Hematopoietic multipotent progenitor cell treated with erythropoietin and hydrocortisone succinate and interleukin-3 and kit ligand, for 4 days (in vitro differentiated cells): ENCODE measurements at regions not wholly inside any gene's neighbourhood (a gene's known extent, or its start where the extent isn't known, plus 50 kb on each side); places are given as distances from the start of the nearest gene placed in this dataset.
"Not testable (repeated sequence)": the region's sequence is repeated elsewhere in the genome, so short reads cannot be mapped to it uniquely, and the experiment has no call there.

ENCODE experiments used
- DNase-seq: peaks from one replicate; pipeline ENCODE4 v3.0.0-alpha.2; 2015

DNA sequence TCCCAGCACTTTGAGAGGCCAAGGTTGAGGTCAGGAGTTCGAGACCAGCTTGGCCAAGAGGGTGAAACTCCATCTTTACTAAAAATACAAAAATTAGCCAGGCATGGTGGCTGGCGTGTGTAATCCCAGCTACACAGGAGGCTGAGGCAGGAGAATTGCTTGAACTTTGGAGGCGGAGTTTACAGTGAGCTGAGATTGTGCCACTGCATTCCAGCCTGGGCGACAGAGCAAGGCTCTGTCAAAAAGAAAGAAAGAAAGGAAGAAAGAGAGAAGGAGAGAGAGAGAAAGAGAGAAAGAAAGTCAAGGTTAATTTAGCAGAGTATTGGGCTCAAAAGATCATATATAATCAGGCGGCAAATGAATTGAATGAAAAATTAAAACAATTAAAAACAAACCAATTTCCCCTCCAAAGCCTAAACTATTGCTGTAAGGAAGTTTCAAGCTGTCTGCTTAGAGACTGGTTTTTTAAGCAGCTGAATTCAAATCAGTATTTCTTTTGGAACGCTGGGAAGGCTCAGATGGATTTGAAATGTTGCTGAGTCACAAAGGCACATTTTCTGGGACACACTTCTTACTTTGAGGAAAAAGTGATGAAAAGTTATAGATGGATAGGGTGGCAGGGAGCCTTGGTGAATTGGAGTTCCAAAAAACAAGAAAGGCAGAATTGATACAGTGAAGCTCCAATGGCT lies 81.3 kb upstream of the BHLHE40 start:
- DNase-seq = no peak

- DNase-seq = peak; percentile 69
These were observed 80.6 kb upstream of the BHLHE40 start for GRCh38 chr3:4898454-4899313.

DNA sequence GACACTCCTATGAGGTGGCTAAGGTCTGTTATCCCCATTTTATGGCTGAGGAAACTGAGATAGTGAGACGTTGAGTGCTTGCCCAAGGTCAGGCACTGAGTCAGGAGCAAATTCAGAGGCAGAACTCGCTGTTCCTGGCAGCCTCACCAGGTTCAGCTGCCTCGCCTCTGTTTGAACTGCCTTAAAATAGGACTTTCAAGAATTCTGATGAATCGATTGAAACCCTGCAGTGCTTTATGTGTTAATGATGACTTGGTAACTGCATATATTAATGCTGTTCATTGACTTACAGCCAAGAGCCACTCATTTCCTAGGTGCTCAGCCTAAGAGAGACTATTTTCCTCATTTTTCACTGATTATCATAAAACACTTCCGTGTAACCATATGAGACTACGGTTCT lies 79.5 kb upstream of the BHLHE40 start:
- no peak for DNase-seq

GRCh38 chr3:4900298-4900697 lies 78.9 kb upstream of the BHLHE40 start:
- no peak for DNase-seq

GRCh38 chr3:4904811-4905695 lies 74.2 kb upstream of the BHLHE40 start:
- DNase-seq = peak; percentile 52

DNA sequence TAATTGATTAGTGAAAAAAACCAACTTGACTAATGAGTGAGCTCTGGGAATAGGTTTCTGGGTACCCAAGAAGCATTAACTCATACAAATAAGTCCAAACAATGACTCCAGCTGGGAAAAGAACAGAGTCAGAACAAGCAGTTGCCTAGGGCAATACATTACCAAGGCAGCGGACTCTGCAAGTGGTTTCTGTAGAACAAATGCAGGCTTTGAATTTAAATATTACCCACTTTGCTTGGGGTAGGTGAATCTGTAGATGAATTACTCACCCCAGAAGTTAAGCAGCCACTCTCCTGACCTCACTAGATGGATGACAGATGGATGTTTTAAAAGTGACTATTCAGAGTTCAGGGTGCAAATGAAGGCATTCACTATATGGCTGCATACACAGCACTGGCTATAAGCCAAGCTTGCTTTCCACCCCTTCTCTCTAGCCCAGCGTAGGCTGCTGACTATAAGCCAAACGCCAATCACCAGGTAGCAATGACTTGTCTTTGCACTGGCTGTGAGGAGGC lies 73.1 kb upstream of the BHLHE40 start:
- no peak for DNase-seq

- DNase-seq = no peak
These were observed 72.2 kb upstream of the BHLHE40 start for GRCh38 chr3:4907050-4907449.

- DNase-seq = no peak
These were observed 71.4 kb upstream of the BHLHE40 start for GRCh38 chr3:4907643-4908432.

- no peak for DNase-seq
These were observed 70.6 kb upstream of the BHLHE40 start for GRCh38 chr3:4908433-4909156.

DNA sequence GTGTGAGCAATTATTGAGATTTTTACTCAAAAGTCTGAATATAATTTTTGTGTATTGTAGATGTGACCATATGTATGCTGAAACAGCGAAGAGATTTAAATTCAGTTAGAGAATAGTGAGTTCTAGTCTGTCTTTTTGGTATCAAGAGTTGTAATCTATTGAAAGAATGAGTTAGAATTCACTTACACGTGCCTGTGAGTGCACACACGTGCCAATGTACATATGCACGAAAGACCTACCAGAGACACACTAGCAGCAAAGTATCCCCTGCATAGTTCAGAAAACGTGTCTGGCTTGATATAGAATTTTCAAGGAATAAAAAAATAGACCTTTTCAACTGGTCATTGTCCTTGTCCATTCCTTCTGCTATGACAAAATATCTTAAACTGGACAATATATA lies 64.8 kb upstream of the BHLHE40 start:
- DNase-seq = no peak

DNA sequence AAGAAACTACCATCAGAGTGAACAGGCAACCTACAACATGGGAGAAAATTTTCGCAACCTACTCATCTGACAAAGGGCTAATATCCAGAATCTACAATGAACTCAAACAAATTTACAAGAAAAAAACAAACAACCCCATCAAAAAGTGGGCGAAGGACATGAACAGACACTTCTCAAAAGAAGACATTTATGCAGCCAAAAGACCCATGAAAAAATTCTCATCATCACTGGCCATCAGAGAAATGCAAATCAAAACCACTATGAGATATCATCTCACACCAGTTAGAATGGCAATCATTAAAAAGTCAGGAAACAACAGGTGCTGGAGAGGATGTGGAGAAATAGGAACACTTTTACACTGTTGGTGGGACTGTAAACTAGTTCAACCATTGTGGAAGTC lies 57.6 kb upstream of the BHLHE40 start:
- not testable (repeated sequence) for DNase-seq

DNA sequence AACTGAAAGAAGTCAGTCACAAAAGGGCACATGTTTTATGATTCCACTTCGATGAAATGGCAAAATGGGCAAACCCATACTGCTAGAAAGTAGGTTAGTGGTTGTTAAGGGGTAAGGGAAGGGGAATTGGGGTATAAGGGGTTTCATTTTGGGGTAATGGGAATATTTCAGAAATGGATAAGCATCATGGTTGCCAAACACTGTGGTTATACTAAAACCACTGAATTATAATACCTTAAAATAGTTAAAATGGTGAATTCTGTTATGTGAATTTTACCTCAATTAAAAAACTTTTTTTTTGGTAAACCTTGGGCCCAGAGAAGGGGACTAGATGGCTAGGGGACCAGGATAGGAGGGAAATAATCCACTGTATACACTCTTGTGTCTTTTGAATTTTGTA lies 52.3 kb upstream of the BHLHE40 start:
- no peak for DNase-seq

GRCh38 chr3:4928277-4928789 lies 50.9 kb upstream of the BHLHE40 start:
- DNase-seq = no peak
